Activated CD4-positive, alpha-beta T cell treated with anti-CD3 and anti-CD28 coated beads for 1 hour (primary cell): ENCODE measurements at regions not wholly inside any gene's neighbourhood (a gene's known extent, or its start where the extent isn't known, plus 50 kb on each side); places are given as distances from the start of the nearest gene placed in this dataset.
"Not testable (repeated sequence)": the region's sequence is repeated elsewhere in the genome, so short reads cannot be mapped to it uniquely, and the experiment has no call there.

Experiments
- DNase-seq: peaks from one replicate; pipeline ENCODE4 v3.0.0-alpha.2; 2020

DNA sequence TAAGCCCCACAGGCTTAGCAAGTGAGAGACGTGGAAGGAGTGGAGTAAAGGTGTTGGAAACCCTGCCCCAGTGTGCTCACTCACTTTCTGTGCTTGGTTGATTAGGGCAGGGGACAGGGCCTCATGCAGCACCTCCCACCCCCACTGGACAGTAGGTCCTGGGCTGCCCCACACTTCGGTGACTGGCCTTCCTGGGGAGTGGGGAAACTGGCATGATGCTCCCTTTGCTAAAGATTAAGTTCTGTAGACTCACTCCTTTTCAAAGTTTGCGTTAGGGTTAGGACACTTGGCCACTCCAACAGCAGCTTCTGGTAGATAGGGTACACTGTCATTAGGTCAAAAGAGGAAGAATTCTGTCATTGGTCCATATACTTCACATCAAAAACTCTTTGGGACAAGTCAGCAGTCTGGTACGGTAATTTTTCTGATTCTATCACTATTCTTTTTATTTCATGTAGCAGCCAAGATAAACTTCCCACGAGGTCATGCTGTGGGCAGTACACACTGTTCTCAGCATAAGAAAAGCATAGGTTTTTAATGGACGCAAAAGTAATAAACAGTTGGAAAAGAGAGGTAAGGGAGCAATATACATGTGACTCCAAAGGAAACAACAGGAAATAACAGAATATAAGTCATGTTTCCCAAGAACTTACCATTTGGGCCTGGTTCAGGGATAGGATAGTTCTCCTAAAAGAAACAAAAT lies 106.6 kb upstream of the TERB2 start:
- DNase-seq = not testable (repeated sequence)

DNA sequence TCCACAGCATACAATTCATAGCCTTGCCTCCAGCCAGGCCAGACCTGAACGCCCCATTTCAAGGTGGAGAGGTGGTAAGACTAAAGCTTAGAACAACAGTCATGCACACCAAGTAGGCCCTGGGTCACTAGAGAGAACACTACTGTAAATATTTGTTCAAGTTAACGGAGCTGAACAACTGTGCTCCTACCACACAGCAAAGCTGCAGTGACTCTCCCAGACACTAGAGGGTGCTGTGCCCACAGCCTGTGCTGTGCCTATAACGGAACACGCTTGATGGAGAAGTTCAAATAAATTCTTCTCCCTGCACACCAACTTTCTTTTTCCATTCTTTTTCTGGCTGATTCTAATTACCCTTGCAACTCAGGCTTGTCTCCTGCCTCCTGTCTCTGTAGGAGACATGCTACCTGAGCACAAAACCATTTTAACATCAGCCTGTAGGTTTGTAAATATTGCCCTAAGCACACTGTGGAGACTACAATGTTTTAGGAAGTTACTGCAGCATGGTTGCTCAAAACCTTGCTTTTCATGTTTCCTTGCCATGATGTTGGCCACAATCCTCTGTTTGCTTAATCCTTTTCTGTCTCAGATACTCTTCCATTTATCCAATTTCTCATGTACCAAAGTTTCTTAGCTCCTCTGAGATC lies 103.1 kb upstream of the TERB2 start:
- peak; percentile 43 for DNase-seq

DNA sequence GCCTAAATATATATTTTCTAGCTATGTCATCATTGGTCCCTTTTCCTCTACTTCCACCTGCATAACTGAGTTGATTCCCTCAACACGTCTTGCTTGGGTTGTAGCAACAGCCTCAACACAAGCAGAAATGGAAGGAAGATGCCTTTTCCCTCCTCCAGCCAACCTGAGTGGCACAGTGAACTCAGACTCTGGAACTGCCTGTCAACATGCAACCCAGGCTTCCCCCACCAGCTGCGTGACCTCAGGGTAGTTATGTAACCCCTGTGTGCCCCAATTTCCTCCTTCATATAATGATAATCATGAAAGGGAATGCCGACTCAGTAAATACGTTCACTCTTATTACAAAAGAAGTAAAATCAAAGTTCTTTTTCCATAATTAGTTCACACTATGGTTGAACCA lies 101.8 kb upstream of the TERB2 start:
- DNase-seq = not testable (repeated sequence)

DNA sequence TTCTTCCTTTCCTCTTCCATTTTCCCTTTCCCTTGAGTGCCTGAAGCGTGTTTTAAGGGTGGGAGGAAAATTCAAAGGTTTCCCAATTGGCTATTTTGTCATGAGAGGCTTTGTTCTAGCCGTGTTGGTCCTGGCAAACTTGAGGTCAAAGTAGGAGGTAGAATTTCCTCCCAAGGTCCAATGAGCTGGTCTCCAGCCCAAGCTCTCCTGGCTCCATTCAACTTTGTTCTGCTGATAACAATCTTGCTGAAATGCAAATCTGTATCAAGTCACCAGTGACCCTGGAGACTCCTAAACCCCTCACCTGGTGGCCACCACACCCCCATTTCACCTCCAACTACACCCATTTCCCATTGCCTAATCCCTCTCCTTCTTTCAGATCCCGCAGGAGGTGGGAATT lies 100.2 kb upstream of the TERB2 start:
- not testable (repeated sequence) for DNase-seq

DNA sequence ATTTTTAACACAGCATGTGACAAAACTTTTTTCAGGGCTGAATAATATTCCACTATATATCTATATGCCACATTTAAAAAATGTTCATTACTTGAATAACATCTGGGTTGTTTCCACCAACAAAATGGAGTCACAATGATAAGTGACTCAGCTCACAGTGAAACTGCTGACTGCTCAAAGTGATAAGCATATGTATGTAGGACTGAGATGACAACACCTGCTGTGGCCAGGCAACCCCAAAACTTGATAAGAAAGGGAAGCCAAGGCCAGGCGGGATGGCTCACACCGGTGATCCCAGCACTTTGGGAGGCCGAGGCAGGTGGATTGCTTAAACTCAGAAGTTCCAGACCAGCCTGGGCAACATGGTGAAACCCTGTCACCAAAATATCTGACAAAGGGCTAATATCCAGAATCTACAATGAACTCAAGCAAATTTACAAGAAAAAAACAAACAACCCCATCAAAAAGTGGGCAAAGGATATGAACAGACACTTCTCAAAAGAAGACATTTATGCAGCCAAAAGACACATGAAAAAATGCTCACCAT lies 99.2 kb upstream of the TERB2 start:
- not testable (repeated sequence) for DNase-seq

DNA sequence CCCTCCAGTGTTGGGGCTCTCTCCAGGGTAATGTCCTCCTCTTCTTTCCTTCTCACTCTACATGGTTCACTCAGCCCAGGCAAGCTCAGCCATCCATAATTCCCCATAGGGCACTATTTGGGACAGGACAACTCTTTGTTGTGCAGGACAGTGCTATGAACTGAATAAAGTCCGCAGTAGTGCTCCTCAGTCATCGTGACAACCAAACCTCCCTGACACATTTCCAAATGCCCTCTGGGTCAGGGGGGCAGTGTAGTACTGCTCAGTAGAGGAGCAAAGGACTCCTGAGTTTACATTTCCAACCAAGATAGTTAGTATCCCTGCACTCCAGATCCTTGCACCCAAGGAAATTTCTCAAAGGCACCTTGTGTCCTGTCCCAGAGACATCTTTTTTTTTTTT lies 97.4 kb upstream of the TERB2 start:
- DNase-seq = not testable (repeated sequence)

DNA sequence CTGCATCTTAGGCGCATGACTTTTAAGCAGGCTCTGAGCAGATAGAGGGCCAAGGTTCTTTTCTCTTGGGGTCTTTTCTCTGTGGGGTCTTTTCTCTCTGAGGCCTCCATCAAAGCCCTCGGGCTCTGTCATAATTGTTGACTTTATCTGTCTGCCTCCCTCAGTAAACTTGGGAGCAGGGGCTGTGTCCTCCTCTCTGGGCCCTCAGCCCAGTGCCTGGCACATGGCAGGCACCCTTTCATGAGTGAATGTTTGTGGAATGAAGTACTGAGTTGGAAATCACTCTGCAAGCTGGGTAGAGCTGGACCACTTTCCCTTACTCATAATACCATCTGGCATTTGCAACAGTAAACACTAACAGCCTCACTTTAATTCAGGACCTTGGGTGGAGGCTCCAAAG lies 96.3 kb upstream of the TERB2 start:
- not testable (repeated sequence) for DNase-seq

DNA sequence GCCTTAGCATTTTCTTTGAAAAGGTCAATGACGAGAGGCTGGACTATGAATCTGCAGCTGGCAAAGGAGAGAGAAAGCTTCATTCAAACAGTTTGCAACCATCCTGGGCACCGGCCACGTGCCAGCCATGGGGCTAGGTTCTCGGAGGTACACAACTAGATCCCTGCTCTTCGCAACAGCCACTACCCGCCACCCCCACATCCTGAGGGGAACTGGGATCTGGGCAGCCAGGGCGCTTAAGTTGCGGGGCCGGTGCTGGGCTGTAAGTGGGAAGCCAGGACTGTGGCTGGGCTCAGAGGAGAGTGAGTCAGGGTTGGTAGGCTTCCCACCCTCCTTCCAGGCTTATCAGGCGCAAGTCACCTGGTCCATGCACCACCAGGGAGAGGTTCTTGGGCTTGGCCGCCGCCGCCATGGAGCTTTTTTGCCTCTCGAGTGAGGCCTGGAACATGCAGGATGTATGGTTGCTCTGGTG lies 95.0 kb upstream of the TERB2 start:
- no peak for DNase-seq

DNA sequence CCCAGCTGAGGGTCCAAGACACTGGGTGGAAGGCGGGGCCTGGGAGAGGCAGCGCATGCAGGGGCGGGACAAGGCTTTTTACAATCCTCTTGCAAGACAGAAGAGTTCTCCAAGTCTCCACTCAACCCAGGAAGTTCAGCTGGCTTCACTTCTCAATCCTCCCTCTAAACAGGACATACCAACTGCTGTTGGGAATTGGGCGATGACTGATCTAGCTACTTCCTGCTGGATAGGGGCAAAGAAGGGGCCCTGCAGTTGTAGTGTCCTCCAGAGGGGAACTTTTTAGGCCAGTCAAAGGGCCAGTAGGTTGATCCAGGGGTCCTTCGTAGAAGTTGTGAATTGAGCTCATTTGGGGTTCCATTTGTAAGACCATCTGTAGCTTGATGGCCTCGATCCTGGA lies 94.6 kb upstream of the TERB2 start:
- no peak for DNase-seq

DNA sequence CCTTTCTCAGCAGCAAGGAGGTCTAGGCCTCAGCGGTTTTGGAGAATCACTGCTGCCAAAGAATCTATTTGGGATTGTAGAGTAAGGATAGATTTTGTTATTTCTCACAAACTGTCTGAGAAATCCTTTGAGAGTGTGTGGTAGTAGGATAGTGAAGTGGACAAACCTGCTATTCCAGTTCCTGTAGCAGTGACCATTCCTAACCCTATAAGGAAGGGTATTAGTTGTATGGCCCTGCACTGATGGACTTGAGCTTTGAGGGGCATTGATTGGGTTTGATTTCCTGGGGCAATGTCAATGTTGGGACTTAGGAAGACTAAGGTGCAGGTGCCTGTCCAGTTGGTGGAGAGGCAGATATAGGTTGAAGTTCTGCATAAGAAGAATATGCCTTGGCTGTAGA lies 93.6 kb upstream of the TERB2 start:
- not testable (repeated sequence) for DNase-seq

DNA sequence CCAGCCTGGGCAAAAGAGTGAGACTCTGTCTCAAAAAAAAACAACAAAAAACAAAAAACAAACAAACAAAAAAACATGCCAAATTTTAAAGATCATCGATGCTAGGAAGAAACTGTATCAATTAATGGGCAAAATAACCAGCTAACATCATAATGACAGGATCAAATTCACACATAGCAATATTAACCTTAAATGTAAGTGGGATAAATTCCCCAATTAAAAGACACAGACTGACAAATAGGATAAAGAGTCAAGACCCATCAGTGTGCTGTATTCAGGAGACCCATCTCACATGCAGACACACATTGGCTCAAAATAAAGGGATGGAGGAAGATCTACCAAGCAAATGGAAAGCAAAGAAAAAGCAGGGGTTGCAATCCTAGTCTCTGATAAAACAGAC lies 88.4 kb upstream of the TERB2 start:
- not testable (repeated sequence) for DNase-seq

DNA sequence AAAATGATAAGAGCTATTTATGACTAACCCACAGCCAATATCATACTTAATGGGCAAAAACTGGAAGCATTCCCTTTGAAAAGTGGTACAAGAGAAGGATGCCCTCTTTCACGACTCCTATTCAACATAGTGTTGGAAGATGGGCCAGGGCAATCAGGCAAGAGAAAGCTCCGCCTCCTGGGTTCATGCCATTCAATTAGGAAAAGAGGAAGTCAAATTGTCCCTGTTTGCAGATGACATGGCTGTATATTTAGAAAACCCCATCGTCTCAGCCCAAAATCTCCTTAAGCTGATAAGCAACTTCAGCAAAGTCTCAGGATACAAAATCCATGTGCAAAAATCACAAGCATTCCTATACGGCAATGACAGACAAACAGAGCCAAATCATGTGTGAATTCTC lies 86.4 kb upstream of the TERB2 start:
- not testable (repeated sequence) for DNase-seq

DNA sequence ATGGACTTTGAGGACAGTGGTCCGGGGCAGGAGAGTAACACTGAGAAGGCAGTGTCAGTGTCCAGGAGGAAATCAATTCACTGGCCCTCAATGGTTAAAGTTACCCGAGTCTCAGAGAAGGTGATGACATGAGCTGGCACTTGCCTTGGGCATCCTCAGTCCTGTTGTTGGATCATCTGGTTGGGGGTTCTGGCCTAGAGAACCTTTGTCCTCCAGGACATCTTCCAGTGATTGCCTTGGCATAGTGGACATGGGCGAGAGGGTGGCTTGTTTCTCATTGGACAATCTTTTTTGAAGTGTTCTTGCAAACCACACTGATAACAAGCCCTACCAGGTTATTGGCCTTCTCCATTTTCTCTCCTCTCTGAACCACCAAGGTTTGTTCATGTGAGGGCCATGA lies 83.4 kb upstream of the TERB2 start:
- DNase-seq = no peak

DNA sequence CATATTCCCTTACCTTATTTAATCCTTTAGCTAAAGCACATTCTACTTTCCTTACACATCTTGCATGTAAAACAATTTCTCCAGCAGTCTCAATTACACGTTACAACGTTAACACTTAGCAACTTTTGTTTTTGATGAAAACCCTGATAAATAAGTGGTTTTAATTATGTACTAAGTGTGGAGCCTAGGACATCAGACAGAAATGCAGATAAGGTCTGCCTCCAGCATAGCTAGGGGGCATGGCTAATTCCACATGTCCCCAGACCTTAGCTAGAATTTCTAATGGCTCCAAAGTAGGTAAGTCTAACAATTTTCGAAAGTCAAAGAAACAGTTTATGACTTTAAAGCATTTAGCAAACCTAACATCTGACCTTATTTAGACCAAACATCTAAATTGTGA lies 77.4 kb upstream of the TERB2 start:
- no peak for DNase-seq

DNA sequence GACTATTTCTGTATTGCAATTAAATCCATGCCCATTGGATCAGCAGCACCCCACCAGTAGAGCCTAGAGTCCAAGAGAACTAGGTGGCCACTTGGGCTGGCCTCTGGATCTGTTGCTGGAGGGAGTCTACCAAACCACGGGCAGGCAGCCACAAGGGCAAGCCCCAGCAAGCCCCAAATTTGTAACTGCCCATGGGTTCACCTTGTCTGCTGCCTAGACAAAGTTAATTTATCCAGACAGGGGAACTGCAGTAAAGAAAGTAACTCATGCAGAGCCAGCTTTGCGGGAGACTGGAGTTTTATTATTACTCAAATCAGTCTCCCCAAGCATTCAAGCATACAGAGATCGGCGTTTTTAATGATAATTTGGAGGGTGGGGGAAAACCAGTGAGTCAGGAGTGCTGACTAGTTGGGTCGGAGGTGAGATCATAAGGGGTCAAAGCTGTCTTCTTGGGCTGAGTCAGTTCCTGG lies 74.0 kb upstream of the TERB2 start:
- DNase-seq = no peak

DNA sequence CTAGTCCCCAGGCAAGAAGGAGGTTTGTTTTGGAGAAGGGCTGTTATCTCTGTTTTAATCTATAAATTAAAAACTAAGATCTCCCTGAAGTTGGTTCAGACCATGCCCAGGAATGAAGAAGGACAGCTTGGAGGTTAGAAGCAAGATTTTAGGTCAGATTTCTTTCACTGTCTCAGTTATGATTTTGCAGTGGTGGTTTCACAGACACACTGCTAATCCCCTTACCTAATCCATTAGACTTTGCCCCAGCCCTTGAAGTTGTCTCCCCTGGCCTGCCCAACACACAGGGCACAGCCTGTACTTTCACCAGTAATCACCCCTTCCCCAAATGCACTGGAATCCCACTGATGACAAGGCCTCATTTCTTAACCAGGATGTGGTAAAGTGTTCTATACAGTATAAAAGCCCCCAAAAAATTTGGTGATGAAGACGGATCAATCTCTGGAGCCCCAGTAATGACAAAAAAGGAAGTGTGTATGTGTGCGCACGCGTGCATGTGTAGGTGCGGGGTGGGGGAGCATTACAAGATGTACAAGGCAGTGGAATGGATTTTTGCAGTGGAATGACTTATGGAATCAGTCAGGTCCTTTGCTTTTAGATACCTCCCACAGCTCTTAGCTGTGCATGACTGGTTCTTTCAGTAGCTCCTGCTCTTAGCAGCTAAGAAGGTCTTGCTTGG lies 73.1 kb upstream of the TERB2 start:
- DNase-seq = no peak

DNA sequence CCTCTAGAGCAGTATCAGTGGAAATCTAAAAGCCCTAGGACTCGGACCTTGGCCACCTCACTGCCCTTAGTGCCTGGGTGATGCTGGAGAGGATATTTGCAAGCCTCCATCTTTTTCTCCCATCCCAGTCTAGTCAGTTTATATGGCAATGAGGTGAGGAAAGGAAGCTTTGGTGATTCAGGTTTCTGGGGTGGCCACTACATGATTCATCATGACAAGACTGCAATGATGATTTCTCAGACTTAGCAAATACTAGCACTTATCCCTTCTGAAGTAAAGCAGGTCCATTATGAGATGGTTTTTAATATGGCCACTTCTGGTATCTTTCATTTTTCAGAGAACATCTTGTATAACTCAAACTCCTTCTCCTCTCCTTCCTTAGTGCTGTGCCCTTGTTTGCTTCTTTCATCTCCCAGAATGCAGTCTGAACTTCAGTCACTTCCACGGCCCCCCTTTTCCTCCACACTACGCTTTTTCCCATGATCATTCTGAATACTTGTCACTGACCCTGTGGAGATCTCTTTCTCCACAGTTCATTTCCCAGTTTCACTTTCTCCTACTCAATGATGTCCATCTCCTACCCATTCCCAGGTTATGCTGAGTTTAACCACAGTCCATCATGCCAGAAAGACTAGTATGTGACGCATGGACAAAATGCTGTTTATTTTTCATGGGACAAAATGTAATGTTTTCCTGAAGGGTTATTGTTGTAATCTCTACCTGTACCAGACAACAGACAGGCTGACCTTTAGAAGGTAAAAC lies 57.4 kb upstream of the TERB2 start:
- not testable (repeated sequence) for DNase-seq

DNA sequence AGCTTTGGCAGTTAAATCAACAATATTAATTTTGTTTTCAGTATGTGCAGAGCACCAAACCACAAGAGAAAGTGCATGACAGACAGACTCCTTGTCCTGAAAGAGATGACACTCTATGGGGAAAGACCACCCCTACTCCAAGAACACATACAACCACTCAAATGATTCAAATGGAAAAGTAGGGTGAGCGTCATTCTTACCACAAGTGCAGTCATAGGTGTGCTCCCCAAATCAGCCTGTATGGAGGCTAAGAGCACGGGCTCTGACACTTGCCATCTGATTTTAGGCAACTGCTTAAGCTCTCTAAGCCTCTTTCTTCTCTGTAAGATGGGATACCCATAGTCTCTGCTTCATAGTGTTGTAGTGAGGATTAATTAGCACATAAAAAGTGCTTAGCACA lies 56.7 kb upstream of the TERB2 start:
- not testable (repeated sequence) for DNase-seq

DNA sequence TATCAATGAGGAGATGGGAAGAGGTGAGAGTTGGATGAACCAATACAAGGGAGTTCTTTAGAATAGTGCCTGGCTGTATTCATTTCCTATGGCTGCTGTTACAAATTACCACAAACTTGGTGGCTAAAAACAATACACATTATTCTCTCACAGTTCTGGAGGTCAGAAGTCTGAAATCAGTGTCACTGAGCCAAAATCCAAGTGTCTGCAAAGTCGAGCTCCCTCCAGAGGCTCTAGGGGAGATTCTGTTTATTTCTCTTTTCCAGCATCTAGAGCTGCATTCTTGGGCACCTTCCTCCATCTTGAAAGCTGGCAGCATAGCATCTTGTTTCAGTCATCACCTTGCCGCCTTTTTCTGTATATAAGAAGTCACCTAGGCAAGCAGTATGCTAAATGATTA lies 55.7 kb upstream of the TERB2 start:
- DNase-seq = not testable (repeated sequence)

DNA sequence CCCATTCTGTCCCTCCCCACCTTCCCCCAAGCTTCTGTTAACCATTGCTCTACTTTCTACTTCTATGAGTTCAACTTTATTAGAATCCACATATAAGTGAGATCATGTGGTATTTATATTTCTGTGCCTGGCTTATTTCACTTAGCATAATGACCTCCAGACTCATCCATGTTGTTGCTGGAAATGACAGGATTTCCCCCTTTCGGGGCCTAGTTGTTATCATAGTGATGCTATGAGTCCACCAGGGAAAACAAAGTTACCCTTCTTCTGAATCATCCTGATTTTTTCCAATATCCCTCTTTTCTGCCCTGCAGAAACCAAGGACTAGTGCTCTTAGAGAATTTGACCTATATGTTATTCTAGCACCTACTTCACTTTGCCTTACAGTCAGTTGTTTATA lies 53.2 kb upstream of the TERB2 start:
- not testable (repeated sequence) for DNase-seq

DNA sequence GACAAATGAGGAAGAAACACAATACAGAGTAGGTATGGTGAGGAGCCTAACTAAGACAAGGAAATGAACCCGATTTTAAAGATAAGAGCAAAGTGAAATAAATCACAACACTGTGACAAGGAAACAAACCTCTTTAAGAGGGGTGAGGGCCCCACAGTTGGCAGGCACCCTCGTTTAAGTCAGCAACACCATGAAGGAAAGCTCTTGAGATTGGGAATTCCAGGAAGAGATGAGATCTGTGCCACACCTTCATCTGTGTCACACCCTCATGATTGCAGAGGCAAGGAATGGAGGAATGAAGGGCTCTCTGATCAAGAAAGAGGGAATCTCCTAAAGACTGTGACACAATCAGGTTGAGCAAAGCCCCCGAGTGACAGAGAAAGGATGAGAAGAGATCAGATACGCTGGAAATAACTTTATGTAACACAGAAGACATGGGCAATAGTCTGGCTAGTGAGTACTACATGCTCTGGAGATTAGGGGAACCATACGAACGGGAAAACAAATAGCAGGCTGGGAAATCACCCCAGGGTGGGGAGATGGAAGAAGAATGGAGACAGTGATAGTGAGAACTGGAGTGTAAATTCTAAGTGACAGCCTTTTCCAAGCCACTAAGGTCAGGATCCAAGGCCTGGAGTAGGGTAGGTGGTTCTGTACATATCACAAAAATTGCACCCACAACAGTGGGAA lies 51.7 kb upstream of the TERB2 start:
- DNase-seq = not testable (repeated sequence)
